ENCODE measurements at regions not wholly inside any gene's neighbourhood (a gene's known extent, or its start where the extent isn't known, plus 50 kb on each side); places are given as distances from the start of the nearest gene placed in this dataset.

- TF ChIP-seq CTCF (conservative IDR thresholded peaks at IDR 0.05; ENCODE audit: low read length): no peak
- TF ChIP-seq EZH2phosphoT487 (IDR thresholded peaks at IDR 0.05; ENCODE audit: borderline replicate concordance, low read depth, low read length): no peak
Observed at GRCh38 chr16:55138298-55138697, 185.7 kb upstream of the IRX6 start.
